GM21447 (cell line): ENCODE measurements at regions not wholly inside any gene's neighbourhood (a gene's known extent, or its start where the extent isn't known, plus 50 kb on each side); places are given as distances from the start of the nearest gene placed in this dataset.
"Not testable (repeated sequence)": the region's sequence is repeated elsewhere in the genome, so short reads cannot be mapped to it uniquely, and the experiment has no call there.

Experiments used
- ATAC-seq: cut with Tn5 transposase; IDR thresholded peaks from one replicate; pipeline ENCODE4 v1.9.1; 2021; ENCODE audit not compliant: unreplicated experiment

DNA sequence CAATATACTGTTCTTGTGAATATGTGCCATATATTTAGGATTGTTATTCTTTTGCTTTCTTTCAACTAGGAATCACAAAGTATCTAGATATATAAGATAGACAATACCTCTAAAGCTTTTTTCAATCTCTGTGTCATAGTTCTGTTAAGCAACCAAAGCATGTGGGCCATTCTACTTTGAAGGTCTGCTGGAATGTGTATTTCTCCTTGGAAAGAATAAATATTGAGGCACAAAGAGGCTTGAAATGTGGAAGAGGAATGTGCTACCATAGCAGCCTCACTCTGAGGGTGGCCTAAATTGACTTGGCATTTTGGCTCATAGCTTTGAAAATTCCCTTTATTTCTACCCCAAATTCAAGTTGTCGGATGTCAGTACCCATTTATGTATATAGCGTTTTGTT, 488.5 kb upstream of the MAN1A1 start:
- no peak for ATAC-seq

DNA sequence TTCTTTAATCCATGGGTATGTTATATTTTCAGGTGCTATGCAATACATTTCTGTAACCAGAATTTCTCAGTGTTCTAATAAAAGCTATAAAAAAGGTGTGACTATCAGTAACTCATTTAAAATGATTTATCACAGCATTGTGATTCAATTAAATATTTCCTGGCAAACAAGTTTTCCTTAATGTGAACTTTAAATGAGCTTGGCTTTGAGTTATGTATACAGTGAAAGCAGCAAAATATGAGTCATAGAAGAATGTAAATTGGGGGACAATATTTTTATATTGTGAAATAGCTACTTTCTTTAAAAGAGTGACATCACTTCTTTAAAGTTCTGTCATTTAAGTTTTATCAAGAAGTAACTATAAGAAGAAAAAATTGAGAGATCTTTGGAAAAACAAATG, 484.9 kb upstream of the MAN1A1 start:
- no peak for ATAC-seq

DNA sequence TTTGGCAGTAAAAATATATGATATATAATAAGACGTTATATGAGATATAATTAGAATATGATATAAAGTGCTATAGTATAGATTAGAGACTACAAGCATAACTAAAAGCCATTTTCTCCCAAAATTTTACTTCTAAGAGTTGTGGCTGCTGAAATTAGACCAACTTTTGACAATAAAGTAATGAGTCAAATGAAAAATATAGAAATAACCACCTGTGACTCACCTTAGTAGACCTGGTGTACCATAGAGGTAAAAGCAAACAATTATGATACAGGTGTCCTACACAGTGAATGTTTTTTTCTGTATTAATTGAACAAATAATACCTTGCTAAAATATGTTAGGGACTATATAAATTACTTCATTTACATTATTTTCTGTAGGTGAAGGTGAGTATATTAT, 482.9 kb upstream of the MAN1A1 start:
- no peak for ATAC-seq

DNA sequence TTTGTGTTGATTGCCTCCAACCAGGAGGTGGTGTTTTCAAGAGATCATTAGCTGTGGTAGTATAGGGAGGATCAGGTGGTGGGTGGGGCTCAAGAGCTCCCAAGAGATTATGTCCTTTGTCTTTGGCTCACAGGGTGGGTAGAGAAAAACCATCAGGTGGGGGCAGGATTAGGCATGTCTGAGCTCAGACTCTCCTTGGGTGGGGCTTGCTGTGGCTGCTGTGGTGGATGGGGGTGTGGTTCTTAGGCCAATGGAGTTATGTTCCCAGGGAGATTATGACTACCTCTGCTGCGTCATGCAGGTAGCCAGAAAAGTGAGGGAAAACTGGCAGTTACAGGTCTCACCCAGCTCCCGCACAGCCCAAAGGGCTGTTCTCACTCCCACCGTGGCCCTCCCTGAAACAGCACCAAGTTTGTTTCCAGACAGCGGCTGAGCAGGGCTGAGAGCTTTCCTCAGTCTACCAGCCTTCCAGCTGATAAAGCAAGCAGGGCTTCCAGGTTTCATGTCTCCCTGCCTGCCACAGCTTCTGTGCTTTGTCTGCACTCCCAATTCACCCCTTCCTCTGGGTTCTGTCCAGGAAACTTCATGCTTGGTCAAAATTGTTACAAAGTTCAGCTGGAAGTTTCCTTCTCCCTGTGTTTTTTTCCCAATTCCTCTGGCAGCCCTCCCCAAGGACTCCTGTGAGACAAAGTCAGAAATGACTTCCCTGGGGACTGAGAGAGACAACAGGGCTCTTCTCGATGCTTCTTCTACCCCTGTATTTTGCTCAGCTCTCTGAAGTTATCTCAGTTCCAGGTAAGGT, 481.1 kb upstream of the MAN1A1 start:
- no peak for ATAC-seq

DNA sequence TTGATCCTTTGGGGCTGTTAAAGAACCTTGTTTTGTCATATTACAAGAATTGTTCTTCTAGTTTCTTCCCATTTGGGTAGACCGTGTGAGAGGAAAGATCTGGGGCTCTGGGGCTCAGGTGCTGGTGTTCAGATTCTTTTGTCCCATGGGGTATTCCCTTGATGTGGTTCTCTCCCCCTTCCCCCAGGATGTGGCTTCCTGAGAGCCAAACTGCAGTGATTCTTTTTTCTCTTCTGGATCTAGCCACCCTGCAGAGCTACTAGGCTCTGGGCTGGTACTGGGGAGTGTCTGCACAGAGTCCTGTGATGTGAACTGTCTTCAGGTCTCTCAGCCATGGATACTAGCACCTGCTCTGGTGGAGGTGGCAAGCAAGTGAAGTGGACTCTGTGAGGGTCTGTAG, 480.5 kb upstream of the MAN1A1 start:
- ATAC-seq, result no peak

DNA sequence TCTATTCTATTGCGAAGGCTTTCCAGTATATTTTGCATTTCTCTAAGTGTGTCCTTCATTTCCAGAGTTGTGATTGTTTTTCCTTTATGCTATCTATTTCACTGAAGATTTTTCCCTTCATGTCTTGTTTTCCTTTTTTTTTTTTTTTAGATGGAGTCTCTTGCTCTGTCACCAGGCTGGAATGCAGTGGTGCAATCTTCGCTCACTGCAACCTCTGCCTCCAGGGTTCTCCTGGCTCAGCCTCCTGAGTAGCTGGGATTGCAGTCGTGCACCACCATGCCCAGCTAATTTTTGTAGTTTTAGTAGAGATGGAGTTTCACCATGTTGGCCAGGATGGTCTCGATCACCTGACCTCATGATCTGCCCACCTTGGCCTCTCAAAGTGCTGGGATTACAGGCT, 479.9 kb upstream of the MAN1A1 start:
- not testable (repeated sequence) for ATAC-seq

DNA sequence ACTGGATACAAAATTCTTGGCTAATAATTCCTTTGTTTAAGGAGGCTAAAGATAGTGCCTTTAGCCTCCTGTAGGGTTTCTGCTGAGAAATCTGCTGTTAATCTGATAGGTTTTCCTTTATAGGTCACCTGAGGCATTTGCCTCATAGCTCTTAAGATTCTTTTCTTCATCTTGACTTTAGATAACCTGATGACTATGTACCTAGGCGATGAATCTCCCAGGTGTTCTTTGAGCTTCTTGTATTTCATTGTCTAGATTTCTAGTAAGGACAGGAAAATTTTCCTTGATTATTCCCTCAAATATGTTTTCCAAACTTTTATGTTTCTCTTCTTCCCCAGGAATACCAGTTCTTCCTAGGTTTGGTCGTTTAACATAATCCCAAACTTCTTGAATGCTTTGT, 479.4 kb upstream of the MAN1A1 start:
- no peak for ATAC-seq

DNA sequence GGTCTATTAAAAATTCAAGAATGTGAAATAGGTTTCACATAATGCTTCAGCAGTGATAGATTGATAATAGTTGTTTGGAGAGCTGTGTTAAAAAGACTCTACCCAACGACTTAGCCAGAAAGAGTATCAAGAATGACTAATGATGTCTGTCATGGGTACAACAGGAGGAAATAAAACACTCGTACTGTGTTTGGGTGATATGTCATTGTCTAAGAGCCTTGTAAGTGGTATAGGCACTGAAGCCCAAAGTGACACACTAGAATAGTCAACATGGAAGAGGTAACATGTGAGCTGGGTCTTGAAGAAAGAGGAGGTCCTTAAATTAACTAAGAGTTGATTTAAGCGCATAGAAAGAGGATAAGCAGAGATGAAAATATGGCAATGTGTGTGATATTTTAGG, 471.8 kb upstream of the MAN1A1 start:
- ATAC-seq, result no peak

DNA sequence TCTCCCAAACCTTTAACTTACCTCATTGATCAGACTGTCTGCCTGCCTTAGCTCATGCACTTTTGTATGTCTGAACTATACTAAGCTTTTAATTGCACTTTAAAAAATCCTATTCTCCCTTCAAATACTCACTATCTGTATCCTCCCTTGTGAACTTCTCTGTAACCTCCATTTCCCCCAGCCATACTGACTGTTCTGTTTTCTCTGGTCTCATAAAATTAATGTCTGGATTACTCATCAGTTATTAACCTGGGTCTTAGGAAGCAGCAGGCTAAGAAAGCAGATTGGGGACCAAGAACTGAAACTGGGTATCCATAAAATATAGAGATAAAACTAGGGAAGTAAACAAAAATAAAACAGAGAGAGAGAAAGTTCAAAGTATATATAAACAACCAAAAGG, 469.3 kb upstream of the MAN1A1 start:
- ATAC-seq, result no peak

DNA sequence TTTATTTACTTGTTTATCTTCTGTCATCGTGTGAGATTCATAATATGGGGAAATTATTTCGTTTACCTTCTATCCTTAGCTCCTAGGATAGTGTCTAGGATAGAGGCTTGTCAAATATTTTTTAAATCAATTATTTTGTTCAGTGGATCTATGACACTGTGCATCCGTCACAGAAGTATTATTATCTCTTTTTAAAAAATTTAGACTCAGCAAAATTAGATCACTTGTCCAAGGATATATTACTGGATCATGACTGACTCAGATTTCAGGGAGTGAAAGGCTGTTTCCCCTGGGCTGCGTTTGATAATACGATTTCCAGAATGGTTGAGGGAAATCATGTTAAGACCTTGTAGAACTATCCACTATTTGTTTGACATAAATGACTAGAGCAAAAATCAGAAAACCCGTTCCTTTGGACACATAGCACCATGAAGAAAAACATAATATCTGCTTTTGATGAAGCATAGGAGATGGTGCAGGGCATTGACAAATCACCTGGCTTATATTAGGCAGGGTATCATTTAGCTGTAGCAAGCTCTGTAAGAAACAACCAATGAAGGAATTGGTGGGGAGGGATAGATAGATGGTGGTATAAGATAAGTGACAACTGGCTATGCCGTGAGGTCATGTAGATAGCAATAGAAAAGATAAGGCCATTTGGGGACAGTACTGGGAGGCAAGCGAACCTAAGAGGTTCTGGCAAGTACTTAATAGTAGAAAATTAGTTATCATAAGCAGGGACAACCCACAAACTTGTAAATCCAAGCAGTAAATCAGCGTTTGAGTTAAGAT, 465.2 kb upstream of the MAN1A1 start:
- no peak for ATAC-seq

DNA sequence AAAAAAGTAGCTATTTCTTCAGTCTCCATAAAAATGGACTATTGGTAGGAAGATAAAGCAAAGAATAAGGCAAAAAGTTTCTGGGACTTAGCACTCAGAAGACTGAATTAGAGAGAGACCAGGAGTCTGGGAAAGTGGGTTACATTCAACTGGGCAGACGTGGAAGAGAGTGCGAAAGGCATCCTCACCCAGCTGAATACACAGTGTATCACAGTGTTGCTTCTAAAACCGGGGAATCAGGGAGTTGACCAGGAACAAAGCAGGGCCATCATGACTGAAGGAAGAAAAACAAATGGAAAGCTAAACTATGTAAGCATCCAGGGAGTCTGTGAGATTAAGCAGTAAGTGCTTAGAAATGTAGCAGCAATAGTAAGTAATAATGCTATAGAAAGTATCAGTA, 452.9 kb upstream of the MAN1A1 start:
- ATAC-seq, result no peak

DNA sequence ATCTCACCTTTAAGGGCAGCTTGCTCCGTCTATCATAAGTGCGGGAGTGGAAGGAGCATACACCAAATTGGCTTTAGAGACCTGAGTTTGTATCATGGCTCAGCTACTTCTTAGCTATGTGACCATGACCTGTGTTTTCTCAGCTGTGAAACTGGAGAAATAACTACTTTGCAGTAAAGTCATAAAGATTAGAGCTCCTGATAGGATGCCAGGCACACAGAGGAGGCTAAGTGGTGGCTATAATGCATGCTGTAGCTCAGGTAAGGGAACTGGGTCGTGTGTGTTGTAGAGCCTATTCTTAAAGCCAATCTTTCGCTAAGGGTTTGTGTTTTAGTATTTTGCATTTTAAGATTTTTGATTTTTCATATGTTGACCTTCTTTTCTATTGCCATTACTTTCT, 451.5 kb upstream of the MAN1A1 start:
- ATAC-seq, result no peak

DNA sequence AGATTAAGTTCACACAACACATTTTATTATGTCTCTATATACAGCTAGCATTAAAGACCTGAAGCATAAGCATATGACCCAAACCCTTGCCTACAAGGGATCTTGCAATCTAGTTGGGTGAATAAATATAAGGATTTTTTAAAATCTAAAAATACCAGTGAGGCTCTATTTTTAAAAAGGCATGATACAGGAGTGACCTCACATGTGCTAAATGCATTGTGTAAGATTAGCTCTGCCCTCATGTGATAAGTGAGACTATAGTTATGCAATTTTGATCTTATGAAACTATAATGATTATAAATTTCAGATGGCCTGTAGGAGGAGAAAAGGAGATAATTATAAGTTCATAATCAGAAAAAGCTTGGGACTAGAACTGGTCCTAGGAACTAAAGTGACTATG, 451.0 kb upstream of the MAN1A1 start:
- no peak for ATAC-seq

DNA sequence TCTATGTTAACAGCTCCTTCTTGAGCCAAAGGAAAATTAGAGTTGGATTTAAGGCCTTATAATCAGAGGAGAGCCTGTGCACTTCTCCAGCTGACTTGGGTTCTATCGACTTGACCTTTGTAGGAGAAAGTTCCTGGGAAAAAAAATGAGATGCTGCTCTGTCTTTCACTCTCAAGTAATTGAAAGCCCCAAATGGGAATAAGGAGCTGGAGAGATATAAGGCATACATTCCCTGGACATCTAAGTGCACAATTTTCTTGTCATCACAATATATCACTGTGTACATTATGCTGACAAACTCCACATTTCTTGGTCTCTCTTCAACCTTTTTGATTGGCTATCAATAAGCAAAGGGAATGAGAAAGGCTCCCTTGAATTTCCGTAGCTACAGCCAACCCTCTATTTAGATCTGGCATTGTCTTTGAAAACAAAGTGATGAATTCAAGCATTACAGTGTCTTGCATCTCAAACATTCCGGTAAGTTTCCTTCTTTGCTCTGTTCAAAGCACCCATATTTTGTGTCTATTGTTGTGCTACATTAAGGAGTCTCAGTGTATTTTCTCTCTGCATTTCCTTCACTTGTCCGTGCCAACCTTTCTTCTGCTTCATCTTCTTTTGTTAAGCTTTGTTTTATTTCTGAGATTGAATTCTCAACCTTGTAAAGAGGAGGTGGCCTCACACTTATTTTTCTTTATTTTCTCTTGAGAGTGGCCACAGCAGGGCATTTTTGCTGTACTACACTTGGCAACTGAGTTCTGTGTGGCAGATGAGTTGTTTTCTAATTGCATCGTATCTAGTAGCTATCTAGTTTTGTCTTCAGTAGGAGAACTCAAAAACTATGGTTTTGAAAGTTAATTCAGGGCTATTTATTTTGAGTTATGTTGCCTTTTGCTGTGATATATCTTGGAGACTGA, 450.3 kb upstream of the MAN1A1 start:
- no peak for ATAC-seq

DNA sequence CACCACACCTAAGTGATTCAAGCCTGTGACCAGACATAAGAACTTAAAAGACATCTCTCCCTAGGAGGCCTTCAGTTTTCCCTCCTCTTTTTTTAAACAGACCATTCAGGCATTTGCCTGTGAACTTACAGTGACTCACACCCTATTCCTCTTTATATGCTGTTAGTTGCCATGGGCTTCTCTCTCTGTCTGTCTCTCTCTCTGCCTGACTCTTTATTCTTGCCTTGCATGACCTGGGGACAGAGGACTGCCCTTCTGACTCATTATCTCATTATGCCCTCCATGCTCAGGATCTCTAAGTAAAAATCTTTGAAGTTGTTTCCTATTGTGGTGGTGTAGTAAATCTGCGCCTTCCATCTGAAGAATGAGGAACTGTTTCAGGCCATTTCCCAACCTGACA, 442.2 kb upstream of the MAN1A1 start:
- ATAC-seq, result no peak

DNA sequence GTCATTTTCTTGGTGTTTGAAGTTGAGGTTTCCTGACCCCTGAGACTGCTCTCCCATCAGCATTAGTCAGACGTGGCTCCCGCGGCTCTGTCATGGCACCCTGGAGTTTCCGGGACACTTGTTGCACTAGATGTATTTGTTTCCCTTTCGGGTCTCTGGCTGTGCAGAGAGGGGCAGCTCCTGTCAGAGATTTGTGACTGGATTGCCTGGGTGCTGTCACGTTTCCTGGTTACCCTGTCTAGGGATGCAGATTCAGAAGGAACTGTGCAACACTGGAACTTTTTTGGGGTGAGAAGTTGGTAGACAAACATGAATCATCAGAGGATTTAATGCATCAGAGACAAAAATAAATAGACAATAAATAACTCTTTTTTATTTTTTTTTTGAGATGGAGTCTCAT, 431.8 kb upstream of the MAN1A1 start:
- no peak for ATAC-seq

DNA sequence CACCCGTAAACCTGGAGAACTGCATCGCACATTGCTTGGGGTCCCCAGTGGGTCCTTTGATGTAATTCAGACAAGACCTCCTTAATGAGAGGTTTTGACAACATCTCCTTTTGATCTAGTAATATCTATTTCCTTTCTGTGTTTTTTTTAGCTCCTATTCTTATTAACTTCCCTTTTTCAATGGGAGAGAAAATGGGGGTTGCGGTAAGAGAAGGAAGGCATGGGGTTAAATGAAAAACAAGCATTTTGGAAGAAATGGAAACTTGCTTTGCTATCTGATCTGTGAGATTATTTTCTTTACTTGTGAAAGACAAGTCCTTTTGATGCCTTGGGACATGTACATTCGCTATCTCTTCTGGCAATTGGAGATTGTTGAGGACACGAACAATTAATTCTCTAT, 418.6 kb upstream of the MAN1A1 start:
- ATAC-seq, result no peak

DNA sequence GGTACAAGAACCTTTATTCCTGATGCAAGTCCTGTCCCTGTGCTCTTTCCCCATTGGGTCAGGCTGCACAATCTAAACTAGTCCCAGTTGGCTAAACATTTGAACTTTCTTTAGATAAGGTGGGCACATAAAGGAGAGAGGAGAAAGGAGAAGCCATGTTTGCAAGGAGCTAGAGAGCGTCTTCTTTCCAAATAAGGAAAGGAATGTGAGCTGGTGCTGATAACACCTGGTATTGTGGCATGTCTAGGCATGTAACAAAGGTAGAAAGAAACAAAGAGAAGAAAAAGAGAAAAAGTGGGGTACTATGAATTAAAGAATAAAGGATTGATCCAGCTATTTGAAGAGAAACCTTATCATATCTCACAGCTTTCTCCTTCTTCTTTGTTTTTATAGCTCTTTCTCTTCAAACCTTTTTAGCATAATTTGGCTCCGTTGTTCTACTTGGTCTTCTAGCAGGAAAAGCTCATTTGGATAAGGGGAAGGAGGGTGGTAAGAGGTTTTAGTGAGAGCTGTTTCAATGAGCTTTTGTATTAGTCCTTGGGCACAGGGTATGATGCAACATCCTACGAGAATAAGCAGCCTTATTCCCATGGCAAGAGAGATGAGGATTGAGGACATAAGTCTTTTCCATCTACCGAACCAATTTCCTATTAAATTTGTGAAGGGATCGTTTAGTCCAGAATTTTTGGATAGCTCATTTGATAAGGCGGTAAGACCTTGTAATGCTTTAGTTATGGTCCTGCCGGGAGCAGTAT, 415.5 kb upstream of the MAN1A1 start:
- ATAC-seq, result no peak

DNA sequence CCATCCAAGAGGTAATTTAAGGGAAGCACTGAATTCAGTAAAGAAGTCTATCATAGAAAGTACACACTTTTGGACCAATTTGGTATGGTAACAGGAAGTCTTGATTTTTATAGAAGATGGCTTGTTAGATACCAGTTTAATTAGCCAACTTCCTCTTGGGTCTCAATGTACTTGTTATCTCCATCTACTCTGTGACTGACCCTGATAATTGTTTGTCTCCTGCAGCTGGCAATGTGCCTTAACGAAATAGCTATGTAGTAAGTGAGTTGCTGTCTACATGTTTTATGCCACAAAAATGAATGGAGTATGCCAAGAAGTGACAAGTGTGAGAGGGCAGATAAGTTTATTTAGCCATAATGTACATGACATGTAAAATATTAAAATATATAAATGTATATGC, 410.5 kb upstream of the MAN1A1 start:
- ATAC-seq, result no peak

DNA sequence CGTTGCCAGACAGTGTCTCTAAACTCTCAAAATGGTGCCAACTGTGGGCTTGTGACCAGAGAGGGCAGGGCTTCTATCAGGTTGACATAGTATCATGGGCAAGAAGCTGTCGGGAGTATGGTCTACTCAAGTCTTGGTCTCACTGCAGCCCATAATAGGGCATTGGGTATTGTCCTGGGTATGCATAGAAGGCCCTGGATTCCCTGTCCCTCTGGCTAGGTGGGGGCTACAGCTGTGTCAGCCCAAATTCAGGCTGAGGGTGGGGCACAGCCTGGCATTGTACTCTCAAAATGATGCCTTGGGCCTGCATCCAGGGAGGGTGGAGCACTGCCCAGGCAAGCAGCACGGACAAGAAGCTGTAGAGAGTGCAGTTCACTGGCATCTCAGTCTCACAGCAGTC, 408.8 kb upstream of the MAN1A1 start:
- no peak for ATAC-seq

DNA sequence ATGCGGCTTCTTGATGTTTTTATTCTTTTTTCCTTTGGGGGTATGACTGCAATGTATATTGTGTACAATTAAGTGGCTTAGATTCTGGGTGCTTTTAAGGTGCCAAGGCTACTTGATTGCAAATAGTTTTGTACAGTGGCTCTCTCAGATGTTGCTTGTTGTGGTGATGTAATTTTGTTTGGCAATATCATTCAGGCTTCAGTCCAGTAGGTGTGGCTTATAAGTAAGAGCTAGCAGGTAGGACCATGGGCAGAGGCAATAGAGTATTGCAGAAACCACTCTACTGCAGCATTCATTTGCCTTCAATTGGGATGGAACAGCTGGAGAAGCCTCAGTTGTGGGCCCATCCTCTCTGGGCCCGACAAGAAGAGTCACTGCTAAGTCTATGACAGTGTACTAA, 407.9 kb upstream of the MAN1A1 start:
- no peak for ATAC-seq
